ENCODE measurements at regions not wholly inside any gene's neighbourhood (a gene's known extent, or its start where the extent isn't known, plus 50 kb on each side); places are given as distances from the start of the nearest gene placed in this dataset.

DNA sequence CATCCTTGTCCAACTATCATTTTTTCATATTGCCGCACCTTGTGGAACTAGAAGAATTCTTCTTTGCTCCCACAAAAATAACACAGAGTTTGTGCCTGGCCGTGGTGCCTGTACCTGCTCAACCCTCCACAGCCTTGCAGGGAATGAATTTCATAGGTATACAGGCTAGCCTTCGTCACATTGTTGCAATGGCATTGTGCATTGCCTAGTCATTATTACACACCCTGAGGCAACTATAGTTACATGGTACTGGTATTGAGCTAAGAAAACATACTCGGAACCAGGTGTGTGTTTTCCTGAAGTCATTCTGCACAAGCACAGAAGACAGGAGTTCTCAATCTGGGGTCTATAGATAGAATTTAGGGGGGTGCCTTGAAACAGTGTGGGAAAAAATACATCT lies 188.0 kb upstream of the CTAGE1 start:
- in situ Hi-C loops (cut with MboI) = loop anchor here (25.0 kb wide), 1 partner anchor 107 kb away; no protein-coding TSS in a partner anchor
- Histone ChIP-seq H3K9ac (ENCODE audit: control insufficient read depth, insufficient read depth, low read length) (no peak overlapping the region), H3K27ac (ENCODE audit: control insufficient read depth, insufficient read depth) (no peak overlapping the region), H3K27me3 (replicated peaks in 1 of 2; ENCODE audit: control insufficient read depth in 2 of 2, insufficient read depth in 2 of 2, low read length in 1 of 2) (no peaks in the 10 kb centered on the region; a peak in 1 of 4 replicates), H3K4me1 (ENCODE audit: control insufficient read depth, insufficient read depth, low read length) (no peaks in the 10 kb centered on the region), H3K4me3 (no peak overlapping the region), H3K4me2 (ENCODE audit: control insufficient read depth, insufficient read depth) (no peak overlapping the region), H4K20me1 (ENCODE audit: control insufficient read depth, insufficient read depth) (no peaks in the 10 kb centered on the region), H3K36me3 (ENCODE audit: control insufficient read depth in 2 of 2, insufficient read depth in 2 of 2, low read length in 1 of 2) (no peaks in the 10 kb centered on the region), H2AFZ (ENCODE audit: control insufficient read depth, low read depth, low read length) (no peak overlapping the region), H3K9me3 (replicated peaks; ENCODE audit: control insufficient read depth, insufficient read depth, low read length) (no peaks in the 10 kb centered on the region), H3K79me2 (ENCODE audit: control insufficient read depth, insufficient read depth, low read length) (no peaks in the 10 kb centered on the region)
- FAIRE-seq (no peak), ATAC-seq (no peak), DNase-seq (ENCODE audit: low read depth, low spot score) (no peak)
- 48% methylated on average over 4 of the region's 4 CpGs for WGBS (ENCODE audit: insufficient coverage, insufficient replicate concordance, low lambda C conversion rate, missing lambda C conversion rate)
- ChIA-PET POLR2A (no interaction called here), RAD21 (ENCODE audit: unreplicated experiment) (no interaction called here), CTCF (no interaction called here), SMC1A (ENCODE audit: uncharacterized antibody, unreplicated experiment) (no interaction called here)
- TF ChIP-seq TAF1 (IDR thresholded peaks at IDR 0.05; ENCODE audit: borderline replicate concordance, low read depth, low read length) = no peak
- TF ChIP-seq MTA3 (IDR thresholded peaks at IDR 0.05; ENCODE audit: borderline replicate concordance, low read length) = no peak
- TF ChIP-seq NBN (IDR thresholded peaks at IDR 0.05) = no peak
- TF ChIP-seq SMC3 (IDR thresholded peaks at IDR 0.05; ENCODE audit: borderline replicate concordance, low read length) = no peak
- no peak for TF ChIP-seq MYB (IDR thresholded peaks at IDR 0.05; ENCODE audit: borderline replicate concordance, low read depth, low read length)
- no peak for TF ChIP-seq ATF2 (IDR thresholded peaks at IDR 0.05; ENCODE audit: low read length)
- no peak for TF ChIP-seq CBFB (IDR thresholded peaks at IDR 0.05; ENCODE audit: low read depth)
- no peak for TF ChIP-seq BRCA1 (IDR thresholded peaks at IDR 0.05; ENCODE audit: low read depth, low read length)
- TF ChIP-seq KAT2A (conservative IDR thresholded peaks at IDR 0.05; ENCODE audit: control insufficient read depth, low read depth, low read length) = no peak
- no peak for TF ChIP-seq SP1 (IDR thresholded peaks at IDR 0.05; ENCODE audit: low read depth, low read length)
- TF ChIP-seq, protein P1, sequence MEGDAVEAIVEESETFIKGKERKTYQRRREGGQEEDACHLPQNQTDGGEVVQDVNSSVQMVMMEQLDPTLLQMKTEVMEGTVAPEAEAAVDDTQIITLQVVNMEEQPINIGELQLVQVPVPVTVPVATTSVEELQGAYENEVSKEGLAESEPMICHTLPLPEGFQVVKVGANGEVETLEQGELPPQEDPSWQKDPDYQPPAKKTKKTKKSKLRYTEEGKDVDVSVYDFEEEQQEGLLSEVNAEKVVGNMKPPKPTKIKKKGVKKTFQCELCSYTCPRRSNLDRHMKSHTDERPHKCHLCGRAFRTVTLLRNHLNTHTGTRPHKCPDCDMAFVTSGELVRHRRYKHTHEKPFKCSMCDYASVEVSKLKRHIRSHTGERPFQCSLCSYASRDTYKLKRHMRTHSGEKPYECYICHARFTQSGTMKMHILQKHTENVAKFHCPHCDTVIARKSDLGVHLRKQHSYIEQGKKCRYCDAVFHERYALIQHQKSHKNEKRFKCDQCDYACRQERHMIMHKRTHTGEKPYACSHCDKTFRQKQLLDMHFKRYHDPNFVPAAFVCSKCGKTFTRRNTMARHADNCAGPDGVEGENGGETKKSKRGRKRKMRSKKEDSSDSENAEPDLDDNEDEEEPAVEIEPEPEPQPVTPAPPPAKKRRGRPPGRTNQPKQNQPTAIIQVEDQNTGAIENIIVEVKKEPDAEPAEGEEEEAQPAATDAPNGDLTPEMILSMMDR (IDR thresholded peaks at IDR 0.05 in 2 of 3, conservative IDR thresholded peaks at IDR 0.05 in 1 of 3; ENCODE audit: control insufficient read depth in 2 of 3, extremely low read depth in 1 of 3, insufficient read depth in 1 of 3, low read depth in 3 of 3, low read length in 3 of 3) = no peak
- TF ChIP-seq ZBED1 (IDR thresholded peaks at IDR 0.05; ENCODE audit: borderline replicate concordance) = no peak
- no peak for TF ChIP-seq CBX5 (IDR thresholded peaks at IDR 0.05; ENCODE audit: low read depth)
- no peak for TF ChIP-seq ZNF622 (IDR thresholded peaks at IDR 0.05)
- no peak for TF ChIP-seq PML (IDR thresholded peaks at IDR 0.05; ENCODE audit: low read length)
- TF ChIP-seq RCOR1 (conservative IDR thresholded peaks at IDR 0.05; ENCODE audit: low read depth, low read length) = no peak
- TF ChIP-seq HCFC1 (IDR thresholded peaks at IDR 0.05; ENCODE audit: low read length) = no peak
- TF ChIP-seq, protein P2, sequence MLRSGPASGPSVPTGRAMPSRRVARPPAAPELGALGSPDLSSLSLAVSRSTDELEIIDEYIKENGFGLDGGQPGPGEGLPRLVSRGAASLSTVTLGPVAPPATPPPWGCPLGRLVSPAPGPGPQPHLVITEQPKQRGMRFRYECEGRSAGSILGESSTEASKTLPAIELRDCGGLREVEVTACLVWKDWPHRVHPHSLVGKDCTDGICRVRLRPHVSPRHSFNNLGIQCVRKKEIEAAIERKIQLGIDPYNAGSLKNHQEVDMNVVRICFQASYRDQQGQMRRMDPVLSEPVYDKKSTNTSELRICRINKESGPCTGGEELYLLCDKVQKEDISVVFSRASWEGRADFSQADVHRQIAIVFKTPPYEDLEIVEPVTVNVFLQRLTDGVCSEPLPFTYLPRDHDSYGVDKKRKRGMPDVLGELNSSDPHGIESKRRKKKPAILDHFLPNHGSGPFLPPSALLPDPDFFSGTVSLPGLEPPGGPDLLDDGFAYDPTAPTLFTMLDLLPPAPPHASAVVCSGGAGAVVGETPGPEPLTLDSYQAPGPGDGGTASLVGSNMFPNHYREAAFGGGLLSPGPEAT (IDR thresholded peaks at IDR 0.05; ENCODE audit: low read depth) = no peak
- no TSS peak for BruUV-seq (replicated peaks)
- intact Hi-C loops (cut with micrococcal nuclease; ENCODE audit: unreplicated experiment) = loop anchor here (5.0 kb wide), 1 partner anchor 97 kb away; no protein-coding TSS in a partner anchor

Measured in GM12878 (cell line).